SU-DHL-6 (cell line): ENCODE measurements at regions not wholly inside any gene's neighbourhood (a gene's known extent, or its start where the extent isn't known, plus 50 kb on each side); places are given as distances from the start of the nearest gene placed in this dataset.

Experiments used
- H2AFZ ChIP-seq: fragments of 200-600 bp; sonication (generic); 2 replicates; pipeline ENCODE4 v1.6.1; 2014; ENCODE audit warnings: low read depth, mild to moderate bottlenecking, moderate library complexity, mixed read lengths, antibody characterized with exemption, low read length; ENCODE audit not compliant: severe bottlenecking
- H3F3A ChIP-seq: fragments of 200-600 bp; shearing (Covaris generic); 2 replicates; pipeline ENCODE4 v1.6.0; 2016; ENCODE audit warnings: antibody characterized with exemption, mild to moderate bottlenecking; ENCODE audit not compliant: insufficient read depth
- H3K27ac ChIP-seq: fragments of 200-600 bp; sonication (generic); 2 replicates; pipeline ENCODE4 v1.5.1; 2016; ENCODE audit warnings: low read depth, mild to moderate bottlenecking, low read length, moderate library complexity, mixed read lengths
- H3K27me3 ChIP-seq: fragments of 200-600 bp; sonication (generic), shearing (Covaris generic); 2 replicates; pipeline ENCODE4 v1.6.0; 2014; ENCODE audit warnings: mild to moderate bottlenecking, low read length
- H3K36me3 ChIP-seq: fragments of 200-600 bp; sonication (generic); 2 replicates; pipeline ENCODE4 v1.6.1; 2014; ENCODE audit warnings: mild to moderate bottlenecking, low read length, mixed read lengths
- H3K4me2 ChIP-seq: fragments of 300-600, 200-600 bp; shearing (Covaris generic), sonication (generic); 2 replicates; pipeline ENCODE4 v1.6.0; 2014; ENCODE audit warnings: low read length, low read depth, mild to moderate bottlenecking; ENCODE audit not compliant: poor library complexity, severe bottlenecking
- H3K4me3 ChIP-seq: fragments of 200-600 bp; sonication (generic); 2 replicates; pipeline ENCODE4 v1.5.1; 2014; ENCODE audit warnings: antibody characterized with exemption, low read length, mild to moderate bottlenecking, mixed read lengths; ENCODE audit not compliant: insufficient read depth, poor library complexity, severe bottlenecking
- H3K79me2 ChIP-seq: fragments of 200-600 bp; sonication (generic); 2 replicates; pipeline ENCODE4 v1.6.1; 2014; ENCODE audit warnings: mild to moderate bottlenecking, low read length, moderate library complexity; ENCODE audit not compliant: insufficient read depth
- H3K9ac ChIP-seq: fragments of 200-600 bp; sonication (generic); 2 replicates; pipeline ENCODE4 v1.7.0; 2014; ENCODE audit warnings: mild to moderate bottlenecking, low read length
- H3K9me2 ChIP-seq: fragments of 200-600 bp; sonication (generic); replicated peaks from 2 replicates; pipeline ENCODE4 v1.6.1; 2014; ENCODE audit warnings: low read length; ENCODE audit not compliant: insufficient read depth
- H3K9me3 ChIP-seq: fragments of 200-600 bp; sonication (generic); 2 replicates; pipeline ENCODE4 v1.6.1; 2014; ENCODE audit warnings: low read length, mixed read lengths; ENCODE audit not compliant: insufficient read depth
- H4K20me1 ChIP-seq: fragments of 200-600 bp; sonication (generic); 2 replicates; pipeline ENCODE4 v1.6.1; 2014; ENCODE audit warnings: low read depth, mild to moderate bottlenecking, antibody characterized with exemption, low read length, moderate library complexity, mixed read lengths
- EZH2phosphoT487 ChIP-seq: fragments of 200-600 bp; sonication (generic), shearing (Covaris generic); conservative IDR thresholded peaks from 2 replicates; pipeline ENCODE4 v1.6.1; 2018; ENCODE audit warnings: mild to moderate bottlenecking, antibody characterized with exemption, low read length, moderate library complexity, mixed read lengths
- TF ChIP-seq, protein P1 (sequence below): fragments of 200-600 bp; sonication (generic); IDR thresholded peaks from one replicate; pipeline ENCODE4 v1.5.1; 2017; ENCODE audit warnings: antibody characterized with exemption, mild to moderate bottlenecking, low read length, moderate library complexity; ENCODE audit not compliant: insufficient read depth, poor library complexity, severe bottlenecking

DNA sequence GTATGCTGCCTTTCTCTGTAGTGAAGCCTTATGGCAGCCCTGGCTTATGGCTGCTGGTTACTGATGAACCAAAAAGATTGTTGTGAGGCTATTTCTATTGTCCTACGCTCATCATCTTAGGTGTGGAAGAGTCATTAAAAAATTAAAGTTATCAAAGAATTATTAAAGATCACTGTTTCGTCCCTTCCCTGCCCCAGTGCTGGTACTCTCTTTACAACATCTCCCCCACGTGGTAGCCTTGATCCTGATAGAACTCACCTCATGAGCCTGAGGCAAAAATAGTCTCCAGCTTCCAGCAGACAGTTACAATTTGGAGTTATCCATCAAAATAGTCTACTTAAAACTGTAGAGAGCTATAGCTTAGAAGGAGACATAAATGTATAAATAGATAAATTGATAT lies 201.5 kb downstream of the S1PR1 start:
- Histone ChIP-seq H3K9ac (no peak overlapping the region), H4K20me1 (no peaks in the 10 kb centered on the region), H3K79me2 (no peaks in the 10 kb centered on the region), H3K4me3 (no peak overlapping the region), H3K4me2 (no peak overlapping the region), H3K27me3 (no peaks in the 10 kb centered on the region), H3K27ac (no peak overlapping the region), H2AFZ (no peak overlapping the region), H3K36me3 (no peaks in the 10 kb centered on the region), H3F3A (no peaks in the 10 kb centered on the region), H3K9me2 (no peaks in the 10 kb centered on the region), H3K9me3 (no peaks in the 10 kb centered on the region)
- TF ChIP-seq, protein P1, sequence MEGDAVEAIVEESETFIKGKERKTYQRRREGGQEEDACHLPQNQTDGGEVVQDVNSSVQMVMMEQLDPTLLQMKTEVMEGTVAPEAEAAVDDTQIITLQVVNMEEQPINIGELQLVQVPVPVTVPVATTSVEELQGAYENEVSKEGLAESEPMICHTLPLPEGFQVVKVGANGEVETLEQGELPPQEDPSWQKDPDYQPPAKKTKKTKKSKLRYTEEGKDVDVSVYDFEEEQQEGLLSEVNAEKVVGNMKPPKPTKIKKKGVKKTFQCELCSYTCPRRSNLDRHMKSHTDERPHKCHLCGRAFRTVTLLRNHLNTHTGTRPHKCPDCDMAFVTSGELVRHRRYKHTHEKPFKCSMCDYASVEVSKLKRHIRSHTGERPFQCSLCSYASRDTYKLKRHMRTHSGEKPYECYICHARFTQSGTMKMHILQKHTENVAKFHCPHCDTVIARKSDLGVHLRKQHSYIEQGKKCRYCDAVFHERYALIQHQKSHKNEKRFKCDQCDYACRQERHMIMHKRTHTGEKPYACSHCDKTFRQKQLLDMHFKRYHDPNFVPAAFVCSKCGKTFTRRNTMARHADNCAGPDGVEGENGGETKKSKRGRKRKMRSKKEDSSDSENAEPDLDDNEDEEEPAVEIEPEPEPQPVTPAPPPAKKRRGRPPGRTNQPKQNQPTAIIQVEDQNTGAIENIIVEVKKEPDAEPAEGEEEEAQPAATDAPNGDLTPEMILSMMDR = no peak
- TF ChIP-seq EZH2phosphoT487 = no peak

DNA sequence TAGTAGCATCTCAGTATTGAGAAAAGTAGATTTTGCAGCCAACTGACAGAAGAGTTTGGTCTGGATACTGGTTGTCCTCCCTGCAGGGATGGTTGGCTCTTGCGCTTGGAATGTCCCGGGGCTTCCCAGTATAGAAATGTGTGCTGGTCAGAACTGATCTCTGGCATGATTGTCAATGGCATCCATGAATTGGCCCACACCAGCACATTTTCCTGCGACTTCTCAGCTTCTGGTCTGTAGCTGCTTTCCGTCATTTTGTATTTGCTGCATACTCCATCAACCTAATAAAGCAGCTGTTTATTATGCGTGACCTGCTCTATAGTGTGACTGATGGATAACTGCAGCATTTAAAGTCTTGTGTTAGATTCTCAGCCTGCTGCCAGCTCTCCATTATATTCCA lies 203.7 kb downstream of the S1PR1 start:
- no peak overlapping the region for H3K9ac ChIP-seq
- no peaks in the 10 kb centered on the region for H3F3A ChIP-seq
- no peak overlapping the region for H3K4me2 ChIP-seq
- H3K36me3 ChIP-seq = no peaks in the 10 kb centered on the region
- H3K27ac ChIP-seq = no peak overlapping the region
- H3K79me2 ChIP-seq = no peaks in the 10 kb centered on the region
- H3K27me3 ChIP-seq = no peaks in the 10 kb centered on the region
- TF ChIP-seq EZH2phosphoT487 = no peak
- no peak overlapping the region for H2AFZ ChIP-seq
- no peaks in the 10 kb centered on the region for H4K20me1 ChIP-seq
- no peak overlapping the region for H3K4me3 ChIP-seq
- no peaks in the 10 kb centered on the region for H3K9me2 ChIP-seq
- no peaks in the 10 kb centered on the region for H3K9me3 ChIP-seq

DNA sequence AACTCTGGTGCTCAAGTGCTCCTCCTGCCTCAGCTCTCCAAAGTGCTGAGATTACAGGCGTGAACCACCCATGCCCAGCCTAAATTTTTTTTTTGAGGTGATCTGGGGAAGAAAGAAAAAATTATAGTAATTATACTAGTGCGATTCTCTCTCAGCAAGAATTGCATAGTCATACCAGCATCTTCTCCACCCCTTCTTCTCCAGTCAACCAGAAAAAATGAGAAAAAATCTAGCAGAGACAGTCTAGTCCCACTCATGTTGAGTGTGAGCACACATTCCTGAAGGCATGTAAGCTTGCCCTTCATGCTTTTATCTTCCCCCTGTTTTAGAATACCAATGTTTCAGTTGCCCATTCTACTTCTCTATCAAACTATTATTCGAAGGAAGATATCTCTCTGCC lies 207.6 kb downstream of the S1PR1 start:
- H3K4me3 ChIP-seq = no peak overlapping the region
- H3K9me2 ChIP-seq = no peaks in the 10 kb centered on the region
- H3F3A ChIP-seq = no peaks in the 10 kb centered on the region
- no peak overlapping the region for H3K9ac ChIP-seq
- no peaks in the 10 kb centered on the region for H4K20me1 ChIP-seq
- no peak for TF ChIP-seq EZH2phosphoT487
- TF ChIP-seq, protein P1 = no peak
- H3K79me2 ChIP-seq = no peaks in the 10 kb centered on the region
- H3K27ac ChIP-seq = no peak overlapping the region
- no peaks in the 10 kb centered on the region for H3K36me3 ChIP-seq
- no peaks in the 10 kb centered on the region for H3K9me3 ChIP-seq
- no peak overlapping the region for H2AFZ ChIP-seq
- H3K4me2 ChIP-seq = no peak overlapping the region
- H3K27me3 ChIP-seq = no peaks in the 10 kb centered on the region

DNA sequence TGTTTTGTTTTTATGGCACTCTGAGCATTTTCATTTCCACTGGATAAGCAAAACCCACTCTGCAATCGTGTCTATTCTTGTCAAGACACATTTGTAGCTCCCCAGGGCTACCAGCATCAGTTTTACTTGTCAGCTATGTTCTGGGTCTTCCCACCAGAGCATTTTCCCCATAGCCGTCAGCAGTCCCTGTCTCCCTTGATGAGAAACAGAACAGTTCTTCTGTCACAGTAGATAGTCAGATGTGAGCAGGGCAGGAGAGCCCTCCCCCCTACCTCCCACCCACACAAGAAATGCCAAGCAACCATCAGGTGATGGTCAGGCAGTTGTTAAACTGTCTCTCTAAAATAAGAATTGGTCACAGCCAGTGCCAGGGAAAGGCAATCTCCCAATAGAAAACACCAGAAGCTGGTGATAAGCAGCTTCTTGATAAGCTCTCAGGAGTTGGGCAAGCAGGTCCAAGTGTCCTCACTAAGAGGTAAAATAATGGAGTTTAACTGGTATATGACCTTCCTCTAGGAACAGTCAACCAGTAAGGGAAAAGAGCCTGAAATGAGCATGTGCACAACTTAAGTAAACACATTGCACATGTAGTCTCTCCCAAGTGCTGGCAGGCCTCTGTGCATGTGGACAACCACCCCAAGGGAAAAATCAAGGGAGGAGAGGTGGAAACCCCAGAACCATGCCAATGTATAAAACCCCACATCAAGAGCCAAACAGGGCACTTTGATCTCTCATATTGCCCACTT lies 208.2 kb downstream of the S1PR1 start:
- Histone ChIP-seq H3K36me3 (no peaks in the 10 kb centered on the region), H3K4me3 (no peak overlapping the region), H3K79me2 (no peaks in the 10 kb centered on the region), H3K27ac (no peak overlapping the region), H3K27me3 (no peaks in the 10 kb centered on the region), H3F3A (no peaks in the 10 kb centered on the region), H2AFZ (no peak overlapping the region), H3K4me2 (no peak overlapping the region), H3K9me2 (no peaks in the 10 kb centered on the region), H3K9ac (no peak overlapping the region), H4K20me1 (no peaks in the 10 kb centered on the region), H3K9me3 (no peaks in the 10 kb centered on the region)
- TF ChIP-seq, protein P1 = no peak
- TF ChIP-seq EZH2phosphoT487 = no peak
